NCI-H82 treated with DMSO at 0.1 percent for 48 hours (cell line): ENCODE measurements at regions not wholly inside any gene's neighbourhood (a gene's known extent, or its start where the extent isn't known, plus 50 kb on each side); places are given as distances from the start of the nearest gene placed in this dataset.

ENCODE experiments used
- DNase-seq: peaks from one replicate; lab custom pipeline; 2025; ENCODE audit not compliant: unreplicated experiment; lab: John Stamatoyannopoulos, UW

DNA sequence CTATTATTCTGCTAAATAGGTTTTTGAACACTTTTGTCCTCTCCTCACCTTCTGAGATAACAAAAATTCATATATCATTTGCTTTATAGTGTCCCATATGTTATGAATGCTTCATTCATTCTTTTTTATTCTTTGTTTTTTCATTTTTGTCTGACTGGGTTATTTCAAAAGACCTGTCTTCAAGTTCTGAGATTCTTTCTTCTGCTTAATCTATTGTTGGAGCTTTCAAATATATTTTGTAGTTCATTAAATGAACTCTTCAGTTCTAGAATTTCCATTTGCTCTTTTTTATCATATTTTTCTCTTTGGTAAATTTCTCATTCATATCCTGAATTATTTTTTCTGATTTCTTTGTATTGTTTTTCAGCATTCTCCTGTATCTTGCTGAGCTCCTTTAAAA, 53.1 kb upstream of the SCIN start:
- DNase-seq: no peak

DNA sequence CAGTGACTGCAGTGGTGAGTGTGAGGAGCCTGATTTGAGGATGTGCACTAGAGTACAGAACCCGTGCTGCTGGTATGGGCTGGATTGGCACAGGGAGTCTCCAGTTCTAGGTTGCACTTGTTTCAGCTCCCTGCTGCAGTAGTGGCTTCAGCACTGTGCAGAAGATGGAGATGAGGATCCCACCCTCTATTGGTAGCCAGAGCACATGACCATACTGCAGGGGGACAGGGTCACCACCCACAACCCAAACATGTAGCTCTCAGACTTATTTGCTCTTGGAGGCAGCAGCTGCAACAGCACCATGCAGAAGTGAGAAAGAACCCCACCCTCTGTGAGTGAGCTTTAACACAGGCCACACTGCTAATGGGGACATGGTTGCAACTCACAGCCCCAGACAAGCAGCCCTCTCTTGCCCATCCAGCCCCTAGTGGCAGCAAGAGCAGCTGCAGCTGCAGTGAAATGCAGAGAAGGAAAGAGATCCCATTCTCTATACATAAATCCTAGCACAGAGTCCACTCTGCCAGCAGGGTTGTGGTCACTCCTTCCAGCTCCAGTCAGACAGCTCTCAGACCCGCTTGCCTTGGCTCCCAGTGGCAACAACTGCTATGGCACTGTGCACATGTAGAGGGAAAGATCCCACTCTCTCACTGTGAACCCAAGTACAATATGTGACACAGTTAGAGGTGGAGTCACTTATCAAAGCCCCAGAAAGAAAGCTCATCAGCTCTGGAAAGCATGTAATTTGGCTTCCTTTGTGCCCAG, 51.4 kb upstream of the SCIN start:
- no peak for DNase-seq

DNA sequence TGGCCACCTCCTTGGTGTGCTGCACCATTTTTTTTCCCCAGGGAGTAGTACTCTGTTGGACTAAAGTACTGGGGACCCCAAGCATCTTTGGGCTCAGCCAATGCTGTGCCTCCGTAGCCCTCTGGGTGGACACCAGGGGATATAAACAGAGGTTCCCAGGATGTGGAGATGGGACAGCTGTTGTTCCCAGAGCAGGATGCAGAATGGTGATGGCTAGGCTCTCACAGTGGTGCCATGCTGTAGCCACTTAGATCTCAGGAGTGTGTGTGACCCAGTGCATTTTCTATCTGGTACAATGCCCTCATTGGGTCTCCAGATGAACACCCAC, 50.9 kb upstream of the SCIN start:
- DNase-seq: no peak
